HEK293 (cell line): ENCODE measurements at regions not wholly inside any gene's neighbourhood (a gene's known extent, or its start where the extent isn't known, plus 50 kb on each side); places are given as distances from the start of the nearest gene placed in this dataset.
"Not testable (repeated sequence)": the region's sequence is repeated elsewhere in the genome, so short reads cannot be mapped to it uniquely, and the experiment has no call there.

Experiments used
- CTCF ChIP-seq: fragments of 450-650 bp; formaldehyde crosslinking; IDR thresholded peaks from 2 replicates; pipeline ENCODE4 v1.5.1; 2016; ENCODE audit warnings: missing biosample characterization, missing genetic modification characterization
- GLI2 ChIP-seq: fragments of 450-650 bp; formaldehyde crosslinking; IDR thresholded peaks from 2 replicates; pipeline ENCODE4; 2017; ENCODE audit warnings: missing biosample characterization, missing genetic modification characterization, low read depth, borderline replicate concordance
- TSHZ1 ChIP-seq: fragments of 450-650 bp; formaldehyde crosslinking; IDR thresholded peaks from 2 replicates; pipeline ENCODE4 v1.5.1; 2016; ENCODE audit warnings: missing biosample characterization, missing genetic modification characterization, borderline replicate concordance
- ZBTB7A ChIP-seq: fragments of 450-650 bp; formaldehyde crosslinking; IDR thresholded peaks from 2 replicates; pipeline ENCODE4 v1.5.1; 2016; ENCODE audit warnings: low read depth, missing biosample characterization, missing genetic modification characterization
- ZNF138 ChIP-seq: fragments of 450-650 bp; formaldehyde crosslinking; IDR thresholded peaks from 2 replicates; pipeline ENCODE4 v1.5.1; 2016; ENCODE audit warnings: missing biosample characterization, missing genetic modification characterization, borderline replicate concordance
- ZNF18 ChIP-seq: fragments of 450-650 bp; formaldehyde crosslinking; IDR thresholded peaks from 2 replicates; pipeline ENCODE4 v1.5.1; 2016; ENCODE audit warnings: missing biosample characterization, missing genetic modification characterization
- ZNF202 ChIP-seq: fragments of 450-650 bp; formaldehyde crosslinking; IDR thresholded peaks from 2 replicates; pipeline ENCODE4 v1.5.1; 2016; ENCODE audit warnings: missing biosample characterization, missing genetic modification characterization, borderline replicate concordance
- ZNF223 ChIP-seq: fragments of 450-650 bp; formaldehyde crosslinking; IDR thresholded peaks from 2 replicates; pipeline ENCODE4 v1.5.1; 2016; ENCODE audit warnings: missing biosample characterization, missing genetic modification characterization
- ZNF274 ChIP-seq, 2 experiments: fragments of 200-500 bp in 1 of 2; fragments of 450-650 bp in 1 of 2; sonication (Bioruptor generic) in 1 of 2; formaldehyde crosslinking in 1 of 2; IDR thresholded peaks; 2 replicates each; pipeline versions ENCODE4 v1.5.1 to v1.6.1; 2014 to 2016; ENCODE audit warnings: borderline replicate concordance in 1 of 2, inconsistent platforms in 1 of 2, low read length in 1 of 2, missing biosample characterization in 1 of 2, missing genetic modification characterization in 1 of 2
- ZNF324 ChIP-seq: fragments of 450-650 bp; formaldehyde crosslinking; IDR thresholded peaks from 2 replicates; pipeline ENCODE4 v1.5.1; 2016; ENCODE audit warnings: missing biosample characterization, missing genetic modification characterization
- ZNF571 ChIP-seq: fragments of 450-650 bp; formaldehyde crosslinking; IDR thresholded peaks from 2 replicates; pipeline ENCODE4 v1.5.0; 2017; ENCODE audit warnings: missing biosample characterization, missing genetic modification characterization

- not testable (repeated sequence) for TF ChIP-seq ZBTB7A (tag by site-specific recombination); CTCF (tag by site-specific recombination); ZNF571; ZNF18 (tag by site-specific recombination); ZNF274 (IDR thresholded peaks at IDR 0.05; ENCODE audit: low read length); ZNF274 (tag by site-specific recombination; IDR thresholded peaks at IDR 0.05; ENCODE audit: borderline replicate concordance); GLI2 (tag by site-specific recombination); TSHZ1; ZNF202; ZNF324 (tag by site-specific recombination); ZNF223 (tag by site-specific recombination); ZNF138 (tag by site-specific recombination)
Measured at GRCh38 chr6:26766203-26766902, 106.8 kb upstream of the ZNF322 start.
